Lower leg skin (tissue), 3 donors: ENCODE measurements at regions not wholly inside any gene's neighbourhood (a gene's known extent, or its start where the extent isn't known, plus 50 kb on each side); places are given as distances from the start of the nearest gene placed in this dataset.

Source experiments
- POLR2A ChIP-seq, 2 donors: fragments of 450-650 bp; IDR thresholded peaks; one replicate each; pipeline ENCODE4 v1.6.1; 2016 to 2017; ENCODE audit warnings: antibody characterized with exemption in 2 of 2, mild to moderate bottlenecking in 1 of 2, moderate library complexity in 1 of 2
- TF ChIP-seq, protein P1 (sequence below), 3 donors: fragments of 450-650 bp; IDR thresholded peaks; one replicate each; pipeline ENCODE4 v1.5.1; 2016; ENCODE audit warnings: antibody characterized with exemption in 3 of 3, mild to moderate bottlenecking in 3 of 3, moderate library complexity in 2 of 3

DNA sequence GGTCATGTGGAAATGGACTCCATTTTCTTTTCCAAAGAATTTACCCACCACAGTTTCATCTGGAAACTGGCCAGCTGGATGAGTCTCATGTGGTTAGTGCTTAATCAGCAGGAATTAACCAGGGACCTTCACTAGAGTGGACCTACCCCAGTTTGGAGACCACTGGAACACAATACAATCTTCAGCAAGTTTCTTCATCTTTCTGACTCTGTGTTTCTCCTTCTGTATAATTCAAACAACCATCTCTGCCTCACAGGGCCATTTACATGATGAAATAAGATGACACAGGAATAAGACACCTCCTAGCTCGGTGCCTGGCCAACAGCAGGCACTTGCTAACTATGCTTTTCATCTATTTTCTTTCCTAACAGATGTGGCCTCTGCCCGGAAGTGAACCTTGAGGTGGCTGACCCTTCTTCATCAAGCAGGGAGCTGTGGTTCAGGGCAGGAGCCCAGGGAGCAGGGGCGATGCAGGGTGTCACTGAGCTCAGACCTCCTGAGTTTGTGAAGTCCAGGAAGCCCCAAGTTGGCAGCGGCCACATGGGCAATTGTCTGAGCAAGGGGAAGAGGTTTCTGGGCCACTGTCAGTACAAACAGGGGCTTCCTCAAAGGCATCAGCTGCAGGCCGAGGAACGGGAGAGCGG lies 98.8 kb downstream of the SOD2 start:
- TF ChIP-seq, protein P1, sequence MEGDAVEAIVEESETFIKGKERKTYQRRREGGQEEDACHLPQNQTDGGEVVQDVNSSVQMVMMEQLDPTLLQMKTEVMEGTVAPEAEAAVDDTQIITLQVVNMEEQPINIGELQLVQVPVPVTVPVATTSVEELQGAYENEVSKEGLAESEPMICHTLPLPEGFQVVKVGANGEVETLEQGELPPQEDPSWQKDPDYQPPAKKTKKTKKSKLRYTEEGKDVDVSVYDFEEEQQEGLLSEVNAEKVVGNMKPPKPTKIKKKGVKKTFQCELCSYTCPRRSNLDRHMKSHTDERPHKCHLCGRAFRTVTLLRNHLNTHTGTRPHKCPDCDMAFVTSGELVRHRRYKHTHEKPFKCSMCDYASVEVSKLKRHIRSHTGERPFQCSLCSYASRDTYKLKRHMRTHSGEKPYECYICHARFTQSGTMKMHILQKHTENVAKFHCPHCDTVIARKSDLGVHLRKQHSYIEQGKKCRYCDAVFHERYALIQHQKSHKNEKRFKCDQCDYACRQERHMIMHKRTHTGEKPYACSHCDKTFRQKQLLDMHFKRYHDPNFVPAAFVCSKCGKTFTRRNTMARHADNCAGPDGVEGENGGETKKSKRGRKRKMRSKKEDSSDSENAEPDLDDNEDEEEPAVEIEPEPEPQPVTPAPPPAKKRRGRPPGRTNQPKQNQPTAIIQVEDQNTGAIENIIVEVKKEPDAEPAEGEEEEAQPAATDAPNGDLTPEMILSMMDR (IDR thresholded peaks at IDR 0.05), result no peak
- no peak for TF ChIP-seq POLR2A (IDR thresholded peaks at IDR 0.05)
